ENCODE measurements at regions not wholly inside any gene's neighbourhood (a gene's known extent, or its start where the extent isn't known, plus 50 kb on each side); places are given as distances from the start of the nearest gene placed in this dataset.
A peak's percentile ranks its signal among the peaks of the same experiment; 100 is the strongest.

DNA sequence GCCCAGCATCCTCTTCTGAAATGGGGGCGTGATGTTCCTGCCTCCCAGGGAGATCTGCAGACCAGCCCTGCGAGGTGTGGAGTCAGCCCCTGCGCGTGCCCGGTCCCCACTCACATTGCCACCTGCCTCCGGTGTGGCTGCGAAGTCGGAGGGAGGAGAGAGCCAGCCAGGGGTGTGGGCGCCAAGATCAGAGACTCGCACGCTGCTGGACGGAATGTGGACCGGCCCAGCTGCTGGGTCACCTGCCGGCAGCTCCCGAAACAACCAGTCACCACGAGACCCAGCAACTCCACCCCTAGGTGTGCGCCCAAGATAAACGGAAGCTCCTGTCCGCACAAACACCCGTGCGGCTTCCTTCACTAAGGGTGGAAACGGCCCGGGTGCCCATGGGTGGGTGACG is 51.1 kb upstream of the EGFL7 start:
- Histone ChIP-seq H3K27me3 (ENCODE audit: control insufficient read depth, insufficient read depth, low read length) (no peaks in the 10 kb centered on the region), H3K27ac (ENCODE audit: low read length) (no peak overlapping the region), H3K9me3 (ENCODE audit: control insufficient read depth, insufficient read depth, low read depth, low read length) (no peaks in the 10 kb centered on the region), H3K4me3 (ENCODE audit: low read depth in 2 of 2, low read length in 2 of 2) (no peak overlapping the region), H3K36me3 (ENCODE audit: control insufficient read depth, insufficient read depth, low read length) (no peaks in the 10 kb centered on the region), H3K4me1 (ENCODE audit: control insufficient read depth, insufficient read depth, low read length) (peaks cover 5% of the 10 kb centered on the region)
- TF ChIP-seq, protein P1, sequence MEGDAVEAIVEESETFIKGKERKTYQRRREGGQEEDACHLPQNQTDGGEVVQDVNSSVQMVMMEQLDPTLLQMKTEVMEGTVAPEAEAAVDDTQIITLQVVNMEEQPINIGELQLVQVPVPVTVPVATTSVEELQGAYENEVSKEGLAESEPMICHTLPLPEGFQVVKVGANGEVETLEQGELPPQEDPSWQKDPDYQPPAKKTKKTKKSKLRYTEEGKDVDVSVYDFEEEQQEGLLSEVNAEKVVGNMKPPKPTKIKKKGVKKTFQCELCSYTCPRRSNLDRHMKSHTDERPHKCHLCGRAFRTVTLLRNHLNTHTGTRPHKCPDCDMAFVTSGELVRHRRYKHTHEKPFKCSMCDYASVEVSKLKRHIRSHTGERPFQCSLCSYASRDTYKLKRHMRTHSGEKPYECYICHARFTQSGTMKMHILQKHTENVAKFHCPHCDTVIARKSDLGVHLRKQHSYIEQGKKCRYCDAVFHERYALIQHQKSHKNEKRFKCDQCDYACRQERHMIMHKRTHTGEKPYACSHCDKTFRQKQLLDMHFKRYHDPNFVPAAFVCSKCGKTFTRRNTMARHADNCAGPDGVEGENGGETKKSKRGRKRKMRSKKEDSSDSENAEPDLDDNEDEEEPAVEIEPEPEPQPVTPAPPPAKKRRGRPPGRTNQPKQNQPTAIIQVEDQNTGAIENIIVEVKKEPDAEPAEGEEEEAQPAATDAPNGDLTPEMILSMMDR (IDR thresholded peaks at IDR 0.05) = no peak
- TF ChIP-seq TCF7L2 (IDR thresholded peaks at IDR 0.05; ENCODE audit: low read depth, low read length) (no peak), POLR2AphosphoS5 (IDR thresholded peaks at IDR 0.05; ENCODE audit: low read depth, low read length) (no peak), SIN3A (IDR thresholded peaks at IDR 0.05; ENCODE audit: borderline replicate concordance, insufficient read depth, low read depth, low read length) (no peak)
- TF ChIP-seq, protein P2, sequence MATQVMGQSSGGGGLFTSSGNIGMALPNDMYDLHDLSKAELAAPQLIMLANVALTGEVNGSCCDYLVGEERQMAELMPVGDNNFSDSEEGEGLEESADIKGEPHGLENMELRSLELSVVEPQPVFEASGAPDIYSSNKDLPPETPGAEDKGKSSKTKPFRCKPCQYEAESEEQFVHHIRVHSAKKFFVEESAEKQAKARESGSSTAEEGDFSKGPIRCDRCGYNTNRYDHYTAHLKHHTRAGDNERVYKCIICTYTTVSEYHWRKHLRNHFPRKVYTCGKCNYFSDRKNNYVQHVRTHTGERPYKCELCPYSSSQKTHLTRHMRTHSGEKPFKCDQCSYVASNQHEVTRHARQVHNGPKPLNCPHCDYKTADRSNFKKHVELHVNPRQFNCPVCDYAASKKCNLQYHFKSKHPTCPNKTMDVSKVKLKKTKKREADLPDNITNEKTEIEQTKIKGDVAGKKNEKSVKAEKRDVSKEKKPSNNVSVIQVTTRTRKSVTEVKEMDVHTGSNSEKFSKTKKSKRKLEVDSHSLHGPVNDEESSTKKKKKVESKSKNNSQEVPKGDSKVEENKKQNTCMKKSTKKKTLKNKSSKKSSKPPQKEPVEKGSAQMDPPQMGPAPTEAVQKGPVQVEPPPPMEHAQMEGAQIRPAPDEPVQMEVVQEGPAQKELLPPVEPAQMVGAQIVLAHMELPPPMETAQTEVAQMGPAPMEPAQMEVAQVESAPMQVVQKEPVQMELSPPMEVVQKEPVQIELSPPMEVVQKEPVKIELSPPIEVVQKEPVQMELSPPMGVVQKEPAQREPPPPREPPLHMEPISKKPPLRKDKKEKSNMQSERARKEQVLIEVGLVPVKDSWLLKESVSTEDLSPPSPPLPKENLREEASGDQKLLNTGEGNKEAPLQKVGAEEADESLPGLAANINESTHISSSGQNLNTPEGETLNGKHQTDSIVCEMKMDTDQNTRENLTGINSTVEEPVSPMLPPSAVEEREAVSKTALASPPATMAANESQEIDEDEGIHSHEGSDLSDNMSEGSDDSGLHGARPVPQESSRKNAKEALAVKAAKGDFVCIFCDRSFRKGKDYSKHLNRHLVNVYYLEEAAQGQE (IDR thresholded peaks at IDR 0.05; ENCODE audit: insufficient read depth in 1 of 2, low read depth in 2 of 2, low read length in 1 of 2) = no peak
- no TSS peak for BruUV-seq (replicated peaks)
- ChIA-PET POLR2A (no interaction called here), CTCF (no interaction called here)
- intact Hi-C loops (cut with micrococcal nuclease; ENCODE audit: unreplicated experiment) (no loop called here), in situ Hi-C loops (cut with HindIII; ENCODE audit: low pct_unique_long_range_greater_than_20kb, low sequenced_read_pairs) (no loop called here)
- DNase-seq (ENCODE audit: low read depth, low spot score) = no peak
- ATAC-seq = no peak

DNA sequence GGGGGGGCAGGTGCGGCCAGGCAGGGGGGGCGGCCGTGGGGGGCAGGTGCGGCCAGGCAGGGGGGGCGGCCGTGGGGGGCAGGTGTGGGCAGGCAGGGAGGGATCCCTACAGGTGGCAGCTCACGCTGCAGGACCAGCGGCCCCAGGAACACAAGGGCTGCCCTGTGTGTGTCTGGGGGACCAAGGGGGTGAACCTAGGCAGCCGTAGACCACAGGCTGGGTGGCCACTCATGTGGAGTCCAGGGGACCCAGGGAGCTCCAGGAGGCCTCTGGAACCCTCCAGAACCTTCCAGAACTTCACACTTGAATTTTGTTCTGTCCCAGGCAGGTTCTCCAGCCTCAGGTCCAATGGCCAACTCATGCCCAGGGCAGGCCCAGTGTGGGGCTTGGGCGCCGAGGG is 51.6 kb upstream of the EGFL7 start:
- ChIA-PET POLR2A (no interaction called here), CTCF (no interaction called here)
- Histone ChIP-seq H3K9me3 (ENCODE audit: control insufficient read depth, insufficient read depth, low read depth, low read length) (no peaks in the 10 kb centered on the region), H3K4me3 (ENCODE audit: low read depth in 2 of 2, low read length in 2 of 2) (no peak overlapping the region), H3K27me3 (ENCODE audit: control insufficient read depth, insufficient read depth, low read length) (no peaks in the 10 kb centered on the region), H3K36me3 (ENCODE audit: control insufficient read depth, insufficient read depth, low read length) (no peaks in the 10 kb centered on the region), H3K4me1 (ENCODE audit: control insufficient read depth, insufficient read depth, low read length) (peaks cover 9% of the 10 kb centered on the region), H3K27ac (ENCODE audit: low read length) (no peak overlapping the region)
- in situ Hi-C loops (cut with HindIII; ENCODE audit: low pct_unique_long_range_greater_than_20kb, low sequenced_read_pairs) (no loop called here), intact Hi-C loops (cut with micrococcal nuclease; ENCODE audit: unreplicated experiment) (no loop called here)
- DNase-seq (ENCODE audit: low read depth, low spot score) = no peak
- BruUV-seq (replicated peaks) = no TSS peak
- no peak for TF ChIP-seq POLR2AphosphoS5 (IDR thresholded peaks at IDR 0.05; ENCODE audit: low read depth, low read length)
- ATAC-seq = no peak

DNA sequence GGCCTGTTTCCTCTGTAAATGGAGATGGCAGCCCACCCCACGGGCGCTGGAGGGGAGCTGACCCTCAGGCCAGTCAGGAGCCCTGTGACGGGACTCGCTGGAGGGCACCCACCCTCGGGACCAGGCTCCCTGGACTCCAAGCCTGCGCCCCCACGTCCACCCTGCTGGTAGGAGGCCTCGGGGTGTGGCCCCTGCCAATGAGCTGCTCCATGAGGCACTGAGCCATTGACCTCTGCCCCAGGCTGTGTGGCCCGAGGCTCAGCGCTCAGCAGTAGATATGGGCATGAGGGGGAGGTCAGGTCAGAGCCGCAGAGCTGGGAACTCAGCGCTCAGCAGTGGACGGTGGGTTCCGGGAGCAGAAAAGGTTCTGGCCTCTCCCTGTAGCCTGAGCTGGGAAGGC is 52.3 kb upstream of the EGFL7 start:
- no peaks in the 10 kb centered on the region for H3K27me3 ChIP-seq (ENCODE audit: control insufficient read depth, insufficient read depth, low read length)
- peaks cover 9% of the 10 kb centered on the region for H3K4me1 ChIP-seq (ENCODE audit: control insufficient read depth, insufficient read depth, low read length)
- DNase-seq (ENCODE audit: low read depth, low spot score) = no peak
- in situ Hi-C loops (cut with HindIII; ENCODE audit: low pct_unique_long_range_greater_than_20kb, low sequenced_read_pairs) = no loop called here
- CTCF ChIA-PET = no interaction called here
- BruUV-seq (replicated peaks) = no TSS peak
- H3K36me3 ChIP-seq (ENCODE audit: control insufficient read depth, insufficient read depth, low read length) = no peaks in the 10 kb centered on the region
- POLR2A ChIA-PET = no interaction called here
- intact Hi-C loops (cut with micrococcal nuclease; ENCODE audit: unreplicated experiment) = no loop called here
- H3K4me3 ChIP-seq (ENCODE audit: low read depth in 2 of 2, low read length in 2 of 2) = no peak overlapping the region
- no peak overlapping the region for H3K27ac ChIP-seq (ENCODE audit: low read length)
- TF ChIP-seq, protein P1 (IDR thresholded peaks at IDR 0.05) = no peak
- TF ChIP-seq POLR2AphosphoS5 (IDR thresholded peaks at IDR 0.05; ENCODE audit: low read depth, low read length) (no peak), TCF7L2 (IDR thresholded peaks at IDR 0.05; ENCODE audit: low read depth, low read length) (no peak), SIN3A (IDR thresholded peaks at IDR 0.05; ENCODE audit: borderline replicate concordance, insufficient read depth, low read depth, low read length) (no peak)
- TF ChIP-seq, protein P2 (IDR thresholded peaks at IDR 0.05; ENCODE audit: insufficient read depth in 1 of 2, low read depth in 2 of 2, low read length in 1 of 2) = no peak
- peak; percentile 43; the same call in 1 of the 2 replicates for ATAC-seq
- H3K9me3 ChIP-seq (ENCODE audit: control insufficient read depth, insufficient read depth, low read depth, low read length) = no peaks in the 10 kb centered on the region

Data from Panc1 (cell line).